T47D (cell line): ENCODE measurements at regions not wholly inside any gene's neighbourhood (a gene's known extent, or its start where the extent isn't known, plus 50 kb on each side); places are given as distances from the start of the nearest gene placed in this dataset.

Experiments
- DNase-seq, 2 experiments: peaks; one replicate each; pipeline versions ENCODE4 v3.0.0 to v3.0.0-alpha.2; 2011 to 2012; ENCODE audit warnings: low read depth in 1 of 2, low spot score in 1 of 2
- JUND ChIP-seq: IDR thresholded peaks from 2 replicates; pipeline ENCODE4 v1.6.1; 2012; ENCODE audit warnings: low read depth
- in situ Hi-C: cut with HindIII; loops from 2 replicates; pipeline ENCODE4 v1.10.0; 2016; ENCODE audit warnings: low sequenced_read_pairs, low pct_unique_long_range_greater_than_20kb

DNA sequence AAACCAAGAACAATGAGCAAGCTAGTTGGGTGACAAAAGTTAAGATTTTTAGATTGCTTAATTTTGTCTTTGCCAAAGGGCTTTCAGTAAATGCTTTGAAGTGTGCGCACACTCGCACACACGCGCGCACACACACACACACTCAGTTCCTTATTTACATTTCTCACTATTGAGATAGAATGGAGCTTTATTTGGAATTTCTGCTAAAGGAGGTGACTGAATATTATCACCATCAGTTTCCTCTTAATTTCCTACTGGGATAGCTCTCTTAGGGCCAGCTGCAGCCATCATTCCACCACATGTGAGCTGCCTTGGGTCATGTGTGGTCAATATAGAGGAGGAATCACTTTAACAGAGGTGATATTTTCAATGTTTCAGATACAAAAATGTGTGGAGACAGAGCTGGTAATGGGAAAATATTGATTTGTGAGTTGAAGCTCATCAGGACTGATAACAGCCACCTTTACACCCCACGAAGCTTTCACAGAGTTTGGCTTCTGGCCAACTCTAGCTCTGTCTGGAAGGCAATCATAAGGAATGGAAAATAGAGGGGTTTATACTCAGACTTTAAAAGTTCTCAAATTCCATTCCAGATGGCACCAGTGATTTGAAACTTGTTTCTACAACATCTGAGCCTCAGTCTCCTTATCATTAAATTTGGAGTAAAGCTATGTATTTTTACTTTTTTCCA lies 99.9 kb downstream of the MACIR start:
- DNase-seq = no peak
- no peak for TF ChIP-seq JUND
- in situ Hi-C loops = no loop called here

DNA sequence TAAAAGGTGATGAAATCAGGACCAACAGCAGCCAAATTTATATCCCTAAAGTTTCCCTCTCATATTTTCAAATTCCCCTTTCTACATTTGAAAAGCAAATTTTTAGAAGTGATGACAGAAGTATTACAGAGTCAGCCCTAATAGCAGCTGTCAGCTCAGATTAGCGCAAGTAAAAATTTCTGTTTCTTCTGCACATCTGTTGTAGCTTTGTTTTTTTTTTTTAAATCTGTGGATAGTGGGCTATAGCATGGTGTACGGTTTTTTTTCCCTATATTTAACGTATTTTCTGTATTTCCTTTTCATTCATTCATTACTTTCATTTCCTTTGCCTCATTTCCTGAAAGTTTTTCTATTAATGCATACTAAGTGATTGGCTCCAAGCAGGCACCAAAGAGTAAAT lies 99.1 kb downstream of the MACIR start:
- no peak for TF ChIP-seq JUND
- no peak for DNase-seq
- in situ Hi-C loops = no loop called here

DNA sequence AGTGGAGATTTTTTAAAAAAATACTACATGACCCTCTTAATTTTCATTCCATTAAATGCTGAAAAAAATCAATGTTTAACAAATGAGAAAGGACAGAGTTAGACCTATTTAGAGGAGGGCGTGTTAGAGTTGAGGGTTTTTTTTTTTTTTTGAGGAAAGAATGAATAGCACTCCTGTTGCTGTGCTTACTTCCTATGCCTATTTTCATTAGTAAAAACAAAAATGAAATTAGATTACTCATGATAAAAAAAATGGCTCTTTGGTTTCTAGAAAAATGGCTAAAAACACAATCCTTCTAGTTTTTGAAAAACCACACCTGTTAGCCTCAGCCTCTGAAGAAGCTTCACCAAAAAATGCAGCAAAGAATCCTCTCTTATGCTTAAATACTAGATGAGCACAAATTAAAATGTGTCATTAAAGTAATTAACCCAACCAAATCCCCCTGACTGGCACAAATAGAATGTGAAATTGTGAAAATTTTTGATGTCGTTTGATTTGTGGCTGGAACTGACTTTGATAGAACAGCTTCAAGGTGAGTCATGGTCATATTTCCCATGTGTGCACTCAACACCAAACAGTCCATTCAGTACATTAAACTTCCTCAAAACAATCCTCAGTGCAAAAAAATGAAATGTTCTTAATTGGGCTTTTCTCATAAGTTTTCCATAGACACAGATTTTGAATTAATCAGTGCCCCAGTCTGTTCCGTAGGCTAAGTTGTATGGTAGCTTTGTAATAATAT lies 98.0 kb downstream of the MACIR start:
- in situ Hi-C loops = no loop called here
- no peak for DNase-seq
- no peak for TF ChIP-seq JUND

DNA sequence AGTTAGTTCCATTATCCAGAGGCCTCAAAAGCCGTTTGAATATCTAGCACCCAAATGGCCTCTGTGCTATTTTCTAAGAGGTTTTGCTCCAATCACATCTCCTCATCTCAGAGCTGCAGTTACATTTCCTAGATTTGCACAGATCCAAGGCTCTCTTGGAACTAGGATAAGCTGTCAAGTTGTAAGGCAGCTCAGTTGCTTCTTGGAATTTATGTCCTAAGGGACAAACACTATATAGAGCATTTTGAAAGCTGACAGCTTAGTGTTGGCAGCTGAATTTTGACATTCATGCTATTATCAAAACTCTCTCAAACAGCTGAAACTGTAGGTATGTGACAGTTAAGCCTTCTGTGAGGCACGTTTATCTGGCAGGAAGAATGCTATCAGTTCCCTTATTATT lies 97.0 kb downstream of the MACIR start:
- in situ Hi-C loops = no loop called here
- DNase-seq = no peak
- no peak for TF ChIP-seq JUND

DNA sequence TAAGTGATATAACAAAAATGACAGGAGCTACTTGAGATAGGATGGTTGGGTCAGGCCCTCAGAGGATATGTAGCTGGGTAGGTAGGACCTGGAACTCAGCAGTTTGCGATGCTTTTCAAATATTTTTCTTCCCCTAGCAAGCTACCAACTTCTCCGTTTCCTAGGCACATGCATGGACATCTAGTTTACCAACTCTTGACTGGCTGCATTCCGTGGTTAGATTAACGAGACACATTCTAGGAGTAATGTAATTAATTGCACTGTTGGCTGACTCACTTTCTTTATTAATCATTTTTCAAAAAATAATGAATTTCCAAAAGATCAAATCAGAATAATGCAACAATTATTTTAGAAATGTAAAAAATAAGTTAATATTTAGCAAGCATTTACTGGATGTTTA lies 95.9 kb downstream of the MACIR start:
- TF ChIP-seq JUND = no peak
- DNase-seq = peak in 1 of 2 experiments; percentile 14
- in situ Hi-C loops = no loop called here

DNA sequence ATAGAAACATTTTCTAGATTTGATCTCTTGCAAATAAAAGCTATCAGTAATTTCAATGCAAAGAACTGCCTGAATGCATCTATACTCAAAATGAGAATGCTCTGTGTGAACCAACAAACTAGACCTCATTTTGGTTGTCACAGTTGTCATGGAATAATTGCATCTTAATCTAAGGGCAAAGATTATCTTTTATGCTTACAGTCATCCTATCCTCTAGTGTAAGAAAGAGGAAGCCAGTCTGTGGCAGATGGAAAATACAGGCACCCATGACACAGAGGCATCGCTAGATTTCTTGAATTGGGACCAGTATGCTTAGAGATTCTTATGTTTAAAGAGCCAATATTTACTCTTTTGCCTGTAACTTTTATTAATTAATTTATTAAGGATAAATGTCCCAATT lies 95.0 kb downstream of the MACIR start:
- TF ChIP-seq JUND = no peak
- in situ Hi-C loops = no loop called here
- no peak for DNase-seq

DNA sequence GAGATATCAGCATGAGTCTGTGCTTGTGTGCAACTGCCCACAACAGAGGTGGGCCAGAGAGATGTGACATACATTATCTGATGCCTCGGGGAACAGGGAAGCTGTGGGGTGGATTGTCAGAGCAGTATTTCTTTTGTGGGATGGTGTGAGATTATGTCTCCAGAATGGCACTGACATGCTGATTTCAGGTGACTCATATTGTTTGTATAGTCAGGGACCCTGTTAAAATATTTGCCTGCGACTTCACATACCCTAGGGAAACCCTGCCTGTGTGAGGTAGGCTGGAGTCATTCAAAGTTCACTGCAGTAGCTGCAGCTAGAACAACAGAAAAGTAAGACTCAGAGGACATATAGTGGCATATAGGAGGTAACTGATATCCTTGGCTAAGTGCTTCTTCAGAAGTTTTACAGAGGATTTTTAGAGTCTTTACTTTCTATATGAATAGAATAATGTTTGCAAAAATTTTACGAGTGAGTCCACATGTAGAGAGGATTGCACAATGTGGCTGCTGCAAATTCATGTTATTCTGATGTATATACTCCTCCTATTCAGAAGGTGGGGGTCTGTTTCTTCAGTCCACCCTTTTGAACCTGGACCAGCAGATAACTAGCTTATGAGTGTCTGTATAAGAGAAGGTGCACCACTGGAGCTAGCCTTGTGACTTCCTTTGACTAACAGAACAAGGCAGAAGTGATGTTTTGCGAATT lies 89.3 kb downstream of the MACIR start:
- DNase-seq = no peak
- in situ Hi-C loops = no loop called here
- no peak for TF ChIP-seq JUND

DNA sequence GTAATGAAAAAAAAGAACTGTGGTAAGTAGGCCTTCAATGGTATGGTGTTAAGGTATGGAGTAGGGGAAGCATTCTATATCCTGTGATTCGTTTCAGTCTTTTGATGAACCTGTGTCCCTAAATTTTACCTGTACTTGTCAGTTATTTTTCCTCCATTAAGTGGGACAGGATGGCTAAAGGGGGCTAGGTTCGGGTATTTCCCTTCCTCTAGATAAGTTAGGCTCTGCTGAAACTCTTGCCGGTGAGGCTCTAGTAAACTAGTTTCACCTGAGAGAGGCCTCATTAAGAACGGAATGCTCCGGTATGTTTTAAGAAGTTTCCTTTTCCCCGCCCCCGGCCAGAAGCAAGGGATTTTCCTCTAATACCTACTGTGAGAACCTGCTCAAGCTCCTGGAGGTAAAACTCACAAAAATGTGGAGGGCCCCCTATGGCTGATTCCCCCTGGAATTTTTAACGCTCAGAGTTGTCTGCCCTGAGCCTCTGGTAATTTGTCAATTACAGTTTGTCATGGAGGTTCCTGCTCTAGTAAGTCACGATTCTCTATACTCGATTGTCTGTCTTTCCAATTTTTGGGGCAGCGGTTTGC lies 87.7 kb downstream of the MACIR start:
- TF ChIP-seq JUND = no peak
- in situ Hi-C loops = no loop called here
- DNase-seq = no peak

DNA sequence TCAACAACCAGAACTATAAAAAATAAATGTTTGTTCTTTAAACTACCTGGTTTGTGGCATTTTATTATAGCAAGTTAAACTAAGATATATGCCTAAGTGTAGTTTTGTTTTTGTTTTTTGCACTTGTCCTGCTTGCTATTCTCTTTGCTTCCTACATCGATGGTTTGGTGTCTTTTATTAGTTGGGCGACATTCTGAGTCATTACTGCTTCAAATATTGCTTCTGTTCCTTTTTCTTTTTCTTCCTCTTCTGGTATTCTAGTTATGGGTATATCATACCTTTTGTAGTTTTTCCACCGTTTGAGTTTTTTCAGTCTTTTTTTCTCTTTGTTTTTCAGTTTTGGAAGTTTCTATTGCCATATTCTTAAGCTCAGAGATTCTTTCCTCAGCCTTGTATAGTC lies 86.9 kb downstream of the MACIR start:
- in situ Hi-C loops = no loop called here
- DNase-seq = no peak
- TF ChIP-seq JUND = no peak

DNA sequence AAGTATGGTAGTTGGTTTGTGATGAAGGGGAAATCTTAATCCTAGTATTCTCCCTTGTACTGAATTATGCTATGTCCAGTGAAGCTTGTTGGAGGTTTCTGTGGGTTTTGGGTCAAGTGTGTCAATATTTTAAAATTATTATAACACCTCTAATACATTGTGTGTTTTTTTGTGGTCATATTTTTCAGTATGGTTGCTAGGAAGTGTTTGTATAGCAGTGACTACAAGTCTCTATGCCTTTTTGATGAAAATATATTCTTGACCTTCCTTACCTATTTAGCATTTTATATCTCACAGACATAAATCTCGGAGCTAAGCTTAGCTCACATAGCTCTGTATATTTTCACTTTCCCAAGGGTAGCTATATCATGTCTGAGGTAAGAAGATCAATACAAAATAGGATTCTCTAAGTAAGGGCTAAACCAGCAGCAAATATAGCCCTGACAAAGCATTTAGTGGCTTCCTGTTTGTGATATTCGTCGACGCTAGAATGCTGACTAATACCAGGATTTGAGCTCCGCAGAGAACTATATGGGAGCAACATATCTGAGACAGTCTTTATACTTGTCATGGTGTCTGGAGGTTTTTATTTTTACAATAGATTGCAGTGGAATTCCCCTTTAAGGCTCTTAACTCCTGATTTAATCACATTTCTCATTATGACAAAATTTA lies 82.3 kb downstream of the MACIR start:
- no peak for TF ChIP-seq JUND
- no peak for DNase-seq
- in situ Hi-C loops = no loop called here

DNA sequence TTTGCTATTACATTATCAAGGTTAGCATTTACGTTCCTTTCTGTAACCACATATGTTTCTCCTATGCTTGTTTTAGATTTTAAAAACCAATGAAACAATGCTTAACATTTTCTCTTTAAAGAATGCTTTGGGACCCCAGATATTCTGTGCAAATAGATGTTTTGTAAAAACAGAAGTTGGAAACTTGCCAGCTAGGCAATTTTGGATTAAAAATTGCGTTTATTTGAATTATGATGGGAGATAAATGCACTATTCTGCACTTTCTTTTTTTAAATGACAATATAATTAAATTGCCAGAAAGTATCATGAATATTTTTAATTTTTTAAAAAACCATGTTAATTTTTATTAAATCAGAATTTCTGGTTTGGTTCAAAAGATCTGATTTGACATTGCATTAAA lies 81.6 kb downstream of the MACIR start:
- in situ Hi-C loops = no loop called here
- TF ChIP-seq JUND = no peak
- no peak for DNase-seq

DNA sequence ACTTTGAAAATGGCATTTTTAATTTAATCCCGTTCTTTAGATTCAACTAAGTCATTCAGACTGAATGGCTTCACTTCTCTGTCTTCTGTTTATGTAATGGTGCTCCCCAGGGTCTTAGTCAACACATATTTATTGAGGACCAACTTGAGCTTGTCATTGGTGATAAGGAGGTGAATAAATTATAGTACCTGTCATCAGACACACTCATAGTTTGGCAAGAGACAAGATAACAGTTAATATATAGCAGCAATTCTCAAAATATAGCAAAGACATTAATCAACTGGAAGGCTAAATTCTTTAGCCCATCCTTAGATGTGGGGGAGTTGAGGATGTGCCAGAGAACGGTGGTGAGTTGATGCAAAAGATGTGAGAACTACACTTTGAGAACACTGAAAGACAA lies 78.4 kb downstream of the MACIR start:
- no peak for DNase-seq
- no peak for TF ChIP-seq JUND
- in situ Hi-C loops = no loop called here
